GM21360 (cell line): ENCODE measurements at regions not wholly inside any gene's neighbourhood (a gene's known extent, or its start where the extent isn't known, plus 50 kb on each side); places are given as distances from the start of the nearest gene placed in this dataset.

Source experiments
- ATAC-seq: cut with Tn5 transposase; IDR thresholded peaks from one replicate; pipeline ENCODE4 v1.9.1; 2021; ENCODE audit warnings: mild to moderate bottlenecking, moderate library complexity; ENCODE audit not compliant: unreplicated experiment

DNA sequence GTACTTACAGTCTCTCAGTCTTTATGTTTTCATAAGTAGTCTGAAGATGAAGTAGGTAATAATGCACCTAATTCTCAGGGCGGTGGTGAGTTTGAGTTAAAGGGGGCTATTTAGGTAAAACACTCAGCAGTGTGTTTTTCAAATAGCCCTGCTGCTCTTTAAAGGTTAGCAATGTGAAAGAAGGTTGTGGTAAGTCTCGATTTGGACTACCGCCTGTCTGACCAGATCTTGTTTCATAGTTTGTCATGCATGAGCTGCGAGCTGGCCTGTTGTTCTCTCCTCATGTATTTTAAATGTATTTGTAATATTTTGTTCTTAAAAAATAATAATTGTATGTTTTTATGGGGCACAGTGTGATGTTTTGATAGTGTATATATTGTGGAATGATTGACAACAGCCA is 340.2 kb downstream of the DHX35 start:
- no peak for ATAC-seq

GRCh38 chr20:39299783-39300182 is 337.6 kb downstream of the DHX35 start:
- no peak for ATAC-seq

DNA sequence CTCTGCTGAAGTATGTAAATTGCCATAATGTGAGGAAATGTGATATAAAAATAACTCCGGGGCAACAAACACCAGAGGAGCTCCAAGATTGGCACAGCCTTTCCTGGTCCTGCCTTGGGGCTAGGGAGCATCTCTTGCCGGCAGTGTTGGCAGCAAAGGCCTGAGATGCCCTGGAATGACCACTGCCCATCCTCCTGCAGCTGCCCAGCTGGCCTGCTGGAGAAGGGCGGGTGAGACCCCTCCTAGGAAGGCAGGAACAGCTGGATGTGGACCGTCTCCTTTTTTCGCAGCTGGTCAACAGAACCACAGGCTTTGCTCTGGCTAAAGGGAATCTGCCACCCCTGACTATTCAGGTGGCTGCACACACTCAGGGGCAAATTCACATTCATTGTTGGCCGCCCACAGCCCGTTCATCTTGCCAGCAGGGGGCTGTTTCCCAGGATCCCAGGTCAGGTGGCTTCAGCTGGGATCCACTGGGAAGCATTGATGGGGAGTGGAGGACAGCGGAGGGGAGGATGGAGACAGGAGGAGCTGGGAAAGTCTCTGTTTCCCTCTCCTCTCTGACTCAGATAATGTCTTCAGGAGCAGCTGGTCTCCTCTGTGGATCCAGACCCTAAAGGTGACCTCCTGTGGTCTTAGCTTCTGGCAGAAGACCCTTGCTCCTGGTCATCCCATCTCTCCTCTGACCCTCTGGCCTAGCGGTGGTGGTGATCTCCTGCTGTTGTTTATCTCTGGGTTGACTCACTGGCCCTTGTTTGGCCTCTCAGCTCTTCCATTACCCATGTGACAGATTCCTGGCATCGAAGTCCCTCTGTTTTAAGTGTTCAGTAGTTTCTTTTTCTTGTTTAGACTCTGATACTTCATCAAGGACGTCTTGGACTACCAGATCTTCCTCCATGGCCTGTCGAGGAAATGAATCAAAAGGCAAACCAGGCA is 336.7 kb downstream of the DHX35 start:
- no peak for ATAC-seq

DNA sequence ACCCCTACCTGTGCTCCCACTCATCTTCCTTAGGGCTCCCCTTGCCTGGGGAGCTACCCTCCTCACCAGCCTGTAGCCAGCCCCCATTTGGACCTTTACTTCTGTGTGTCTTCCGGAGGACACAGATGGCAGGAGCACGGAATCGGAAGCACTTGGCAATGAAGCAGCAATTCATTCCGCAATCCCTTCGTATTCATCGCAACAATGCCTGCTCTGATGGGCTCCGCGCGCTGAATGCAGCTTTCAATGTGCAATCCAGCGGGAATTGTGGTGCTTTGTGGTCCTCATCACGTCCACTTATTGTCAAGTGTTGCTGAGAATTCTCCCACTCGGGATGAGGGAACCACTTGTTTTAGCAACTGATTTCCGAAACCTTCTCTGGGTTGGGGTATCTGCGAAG is 336.0 kb downstream of the DHX35 start:
- ATAC-seq, result no peak

- ATAC-seq, result no peak
These were observed 333.2 kb downstream of the DHX35 start for GRCh38 chr20:39295301-39295700.

- no peak for ATAC-seq
These were observed 332.1 kb downstream of the DHX35 start for GRCh38 chr20:39294137-39294725.

DNA sequence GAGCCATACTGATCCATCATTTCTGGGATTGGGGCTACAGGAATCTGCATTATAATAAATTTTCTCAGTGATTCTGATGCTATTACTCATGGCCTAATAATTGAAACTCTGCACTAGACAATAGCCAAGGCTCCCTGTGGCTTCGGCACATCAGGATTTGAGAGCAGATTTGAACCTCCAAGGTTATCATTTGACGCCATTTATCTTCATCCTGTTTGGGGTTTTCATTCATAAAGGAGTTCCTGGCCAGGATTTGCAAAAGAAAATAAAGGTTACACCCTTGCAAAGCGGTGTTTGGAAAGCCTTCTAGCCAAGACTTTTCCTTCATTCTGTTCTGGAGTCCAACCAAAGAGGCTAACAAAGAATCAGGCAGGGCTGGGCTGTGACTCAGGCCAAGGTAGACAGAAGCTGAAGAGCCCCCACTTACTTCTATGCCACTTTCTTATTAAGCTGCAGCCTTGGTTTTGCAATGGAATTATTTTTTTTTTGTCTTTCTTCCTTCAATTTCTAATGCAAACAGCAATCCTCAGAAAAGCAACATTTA is 330.1 kb downstream of the DHX35 start:
- ATAC-seq, result no peak

- ATAC-seq, result no peak
These were observed 329.2 kb downstream of the DHX35 start for GRCh38 chr20:39291301-39291700.

GRCh38 chr20:39290575-39290974 is 328.4 kb downstream of the DHX35 start:
- ATAC-seq, result no peak

- ATAC-seq, result no peak
These were observed 327.7 kb downstream of the DHX35 start for GRCh38 chr20:39289831-39290230.

GRCh38 chr20:39289316-39289715 is 327.2 kb downstream of the DHX35 start:
- no peak for ATAC-seq

GRCh38 chr20:39283464-39283863 is 321.3 kb downstream of the DHX35 start:
- ATAC-seq, result no peak

DNA sequence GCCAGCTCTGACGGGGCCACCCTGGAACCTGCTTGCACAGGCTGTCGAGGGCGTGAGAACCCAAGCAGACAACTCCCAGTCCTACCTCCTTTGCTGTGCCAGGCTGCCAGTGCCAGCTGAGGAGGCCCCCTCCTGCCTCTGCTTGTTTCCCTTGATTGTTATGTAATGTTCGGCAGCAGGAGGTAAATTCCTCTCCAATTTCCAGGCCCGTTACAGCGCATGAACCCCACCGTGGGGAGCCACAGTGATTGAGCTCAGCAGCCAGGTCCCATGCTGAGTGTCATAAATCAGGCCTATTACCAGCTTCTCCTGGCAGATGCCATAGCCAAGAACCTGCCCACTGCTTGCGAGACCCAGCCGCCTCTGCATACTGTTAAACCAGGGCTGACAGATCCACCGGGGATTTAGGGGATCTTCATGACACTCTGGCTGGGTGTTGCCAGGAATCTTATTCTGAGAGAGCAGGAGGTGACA is 320.5 kb downstream of the DHX35 start:
- no peak for ATAC-seq

DNA sequence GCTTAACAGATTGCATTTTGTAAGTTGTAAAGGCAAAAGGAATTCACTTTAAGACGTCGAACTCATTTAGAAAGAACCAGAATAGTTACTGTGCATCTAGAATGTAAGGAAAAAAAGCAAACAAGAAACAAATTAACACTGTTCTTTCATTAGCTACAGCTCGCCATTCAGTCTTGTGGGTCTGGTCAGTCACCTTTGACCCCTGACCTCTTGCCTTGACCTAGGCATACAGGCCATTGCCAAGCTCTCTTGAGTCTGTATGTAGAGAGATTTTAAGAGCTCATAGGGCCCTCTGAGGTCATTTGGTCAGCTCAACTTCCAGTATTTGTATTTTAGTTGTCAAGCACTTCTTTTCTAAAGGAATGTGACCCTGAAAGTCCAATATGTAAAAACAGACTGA is 318.7 kb downstream of the DHX35 start:
- ATAC-seq, result no peak

DNA sequence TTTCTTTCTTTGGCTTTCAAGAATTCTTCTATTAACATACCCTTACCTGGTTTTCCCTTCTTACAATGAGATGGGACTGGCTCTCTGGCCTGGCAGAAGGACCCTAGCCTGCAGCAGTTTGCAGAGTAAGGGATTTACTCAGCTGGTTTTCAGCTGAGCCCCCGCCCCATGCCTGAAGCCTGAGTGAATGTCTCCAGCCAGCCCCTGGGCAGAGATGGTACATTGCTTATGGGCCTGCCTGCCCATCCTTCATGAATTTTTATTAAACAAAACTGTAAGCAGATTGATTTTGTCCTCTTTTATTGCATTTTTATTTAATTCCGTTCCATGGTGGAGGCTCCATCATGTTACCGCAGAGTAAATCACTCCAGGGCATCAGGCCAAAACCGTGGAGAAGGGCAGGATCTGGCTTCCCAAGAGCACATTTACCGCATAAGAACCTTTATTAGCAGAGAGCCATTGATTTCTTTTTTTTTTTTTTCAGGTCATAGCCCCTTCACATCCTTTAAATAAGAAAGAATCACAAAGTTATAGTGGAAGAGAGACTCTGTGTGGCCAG is 316.2 kb downstream of the DHX35 start:
- ATAC-seq, result no peak

- ATAC-seq, result no peak
These were observed 315.0 kb downstream of the DHX35 start for GRCh38 chr20:39277185-39277584.

GRCh38 chr20:39270837-39271604 is 308.9 kb downstream of the DHX35 start:
- ATAC-seq, result no peak

GRCh38 chr20:39269493-39270217 is 307.5 kb downstream of the DHX35 start:
- ATAC-seq, result no peak

- ATAC-seq, result no peak
These were observed 306.9 kb downstream of the DHX35 start for GRCh38 chr20:39268981-39269461.

- ATAC-seq, result no peak
These were observed 306.4 kb downstream of the DHX35 start for GRCh38 chr20:39268491-39268951.
